Testis (tissue), 2 donors: ENCODE measurements at regions not wholly inside any gene's neighbourhood (a gene's known extent, or its start where the extent isn't known, plus 50 kb on each side); places are given as distances from the start of the nearest gene placed in this dataset.

Experiments
- CTCF ChIP-seq, 3 experiments: fragments of 450-650 bp in 2 of 3; fragments of 200-600 bp in 1 of 3; sonication (generic) in 1 of 3; IDR thresholded peaks; one replicate each; pipeline ENCODE4 v1.5.1; 2016 to 2019; ENCODE audit warnings: antibody characterized with exemption in 3 of 3, mild to moderate bottlenecking in 2 of 3, moderate library complexity in 1 of 3
- POLR2A ChIP-seq: fragments of 450-650 bp; IDR thresholded peaks from one replicate; pipeline ENCODE4 v1.6.1; 2017; ENCODE audit warnings: antibody characterized with exemption, mild to moderate bottlenecking, moderate library complexity

GRCh38 chr11:26928582-26928981 is 65.3 kb upstream of the FIBIN start:
- TF ChIP-seq CTCF (IDR thresholded peaks at IDR 0.05): no peak
- TF ChIP-seq POLR2A: no peak
